Stimulated activated effector memory CD8-positive, alpha-beta T cell treated with anti-CD3 and anti-CD28 coated beads, Interleukin-12 subunit alpha, Interleukin-12 subunit beta, amount 100 ng/mL, for 72 hours (primary cell): ENCODE measurements at regions not wholly inside any gene's neighbourhood (a gene's known extent, or its start where the extent isn't known, plus 50 kb on each side); places are given as distances from the start of the nearest gene placed in this dataset.
"Not testable (repeated sequence)": the region's sequence is repeated elsewhere in the genome, so short reads cannot be mapped to it uniquely, and the experiment has no call there.

Source experiments
- ATAC-seq: fragments of 150-1000 bp; cut with Tn5 transposase; 2 replicates; pipeline ENCODE4 v1.10.0; 2021
- DNase-seq, 2 donors: peaks; one replicate each; pipeline ENCODE4 v3.0.0; 2021 to 2022; ENCODE audit warnings: low spot score in 2 of 2
- H3K27ac Mint-ChIP-seq: one replicate; pipeline ENCODE4 v1.8.0; 2022; ENCODE audit warnings: mild to moderate bottlenecking, mixed read lengths
- H3K36me3 Mint-ChIP-seq: one replicate; pipeline ENCODE4 v1.8.0; 2022; ENCODE audit warnings: mild to moderate bottlenecking, mixed read lengths
- H3K4me1 Mint-ChIP-seq: one replicate; pipeline ENCODE4 v1.8.0; 2022; ENCODE audit warnings: mixed read lengths
- H3K4me3 Mint-ChIP-seq: one replicate; pipeline ENCODE4 v1.8.0; 2022; ENCODE audit warnings: mild to moderate bottlenecking, mixed read lengths
- H3K9me3 Mint-ChIP-seq: one replicate; pipeline ENCODE4 v1.8.0; 2022; ENCODE audit warnings: mixed read lengths

- DNase-seq (no peak), ATAC-seq (peak; percentile 29)
- Mint-ChIP-seq H3K4me3 (no peak overlapping the region), H3K4me1 (no peaks in the 10 kb centered on the region), H3K36me3 (no peaks in the 10 kb centered on the region), H3K27ac (no peak overlapping the region), H3K9me3 (no peaks in the 10 kb centered on the region)
Measured at GRCh38 chr11:19420868-19421533, 180.3 kb upstream of the E2F8 start.

- no peaks in the 10 kb centered on the region for H3K9me3 Mint-ChIP-seq
- ATAC-seq = no peak
- H3K27ac Mint-ChIP-seq = no peak overlapping the region
- H3K36me3 Mint-ChIP-seq = no peaks in the 10 kb centered on the region
- no peak overlapping the region for H3K4me3 Mint-ChIP-seq
- no peak for DNase-seq
- no peaks in the 10 kb centered on the region for H3K4me1 Mint-ChIP-seq
Measured at GRCh38 chr11:19419808-19420207, 179.1 kb upstream of the E2F8 start.

GRCh38 chr11:19419021-19419750, 178.4 kb upstream of the E2F8 start:
- Mint-ChIP-seq H3K36me3 (no peaks in the 10 kb centered on the region), H3K27ac (no peak overlapping the region), H3K9me3 (no peaks in the 10 kb centered on the region), H3K4me1 (no peaks in the 10 kb centered on the region), H3K4me3 (no peak overlapping the region)
- DNase-seq (no peak), ATAC-seq (no peak)

- H3K4me1 Mint-ChIP-seq = no peaks in the 10 kb centered on the region
- DNase-seq (no peak), ATAC-seq (no peak)
- H3K36me3 Mint-ChIP-seq = no peaks in the 10 kb centered on the region
- no peaks in the 10 kb centered on the region for H3K9me3 Mint-ChIP-seq
- no peak overlapping the region for H3K27ac Mint-ChIP-seq
- H3K4me3 Mint-ChIP-seq = no peak overlapping the region
Measured at GRCh38 chr11:19418221-19418620, 177.5 kb upstream of the E2F8 start.

GRCh38 chr11:19412070-19412469, 171.3 kb upstream of the E2F8 start:
- H3K4me1 Mint-ChIP-seq, H3K27ac Mint-ChIP-seq, H3K36me3 Mint-ChIP-seq, H3K4me3 Mint-ChIP-seq, ATAC-seq, DNase-seq, H3K9me3 Mint-ChIP-seq: not testable (repeated sequence)

GRCh38 chr11:19410032-19410431, 169.3 kb upstream of the E2F8 start:
- DNase-seq (no peak), ATAC-seq (no peak)
- H3K4me3 Mint-ChIP-seq = no peak overlapping the region
- no peaks in the 10 kb centered on the region for H3K4me1 Mint-ChIP-seq
- no peaks in the 10 kb centered on the region for H3K36me3 Mint-ChIP-seq
- no peak overlapping the region for H3K27ac Mint-ChIP-seq
- H3K9me3 Mint-ChIP-seq = no peaks in the 10 kb centered on the region

GRCh38 chr11:19409307-19409706, 168.6 kb upstream of the E2F8 start:
- no peak overlapping the region for H3K4me3 Mint-ChIP-seq
- DNase-seq (no peak), ATAC-seq (no peak)
- H3K27ac Mint-ChIP-seq = no peak overlapping the region
- no peaks in the 10 kb centered on the region for H3K36me3 Mint-ChIP-seq
- H3K9me3 Mint-ChIP-seq = no peaks in the 10 kb centered on the region
- no peaks in the 10 kb centered on the region for H3K4me1 Mint-ChIP-seq

GRCh38 chr11:19407677-19408270, 167.0 kb upstream of the E2F8 start:
- no peak for DNase-seq
- Mint-ChIP-seq H3K4me3 (no peak overlapping the region), H3K4me1 (no peaks in the 10 kb centered on the region), H3K9me3 (no peaks in the 10 kb centered on the region), H3K27ac (no peak overlapping the region), H3K36me3 (no peaks in the 10 kb centered on the region)
- ATAC-seq = no peak

GRCh38 chr11:19405966-19406365, 165.2 kb upstream of the E2F8 start:
- Mint-ChIP-seq H3K27ac (no peak overlapping the region), H3K4me1 (no peaks in the 10 kb centered on the region), H3K9me3 (no peaks in the 10 kb centered on the region), H3K36me3 (no peaks in the 10 kb centered on the region), H3K4me3 (no peak overlapping the region)
- DNase-seq (no peak), ATAC-seq (no peak)

- Mint-ChIP-seq H3K27ac (no peak overlapping the region), H3K4me1 (no peaks in the 10 kb centered on the region), H3K36me3 (no peaks in the 10 kb centered on the region), H3K9me3 (no peaks in the 10 kb centered on the region), H3K4me3 (no peak overlapping the region)
- ATAC-seq (no peak), DNase-seq (no peak)
Measured at GRCh38 chr11:19404787-19405186, 164.0 kb upstream of the E2F8 start.

GRCh38 chr11:19403196-19403895, 162.6 kb upstream of the E2F8 start:
- ATAC-seq (no peak), DNase-seq (no peak)
- no peaks in the 10 kb centered on the region for H3K36me3 Mint-ChIP-seq
- H3K27ac Mint-ChIP-seq = no peak overlapping the region
- no peak overlapping the region for H3K4me3 Mint-ChIP-seq
- no peaks in the 10 kb centered on the region for H3K9me3 Mint-ChIP-seq
- H3K4me1 Mint-ChIP-seq = no peaks in the 10 kb centered on the region

- H3K9me3 Mint-ChIP-seq = no peaks in the 10 kb centered on the region
- no peaks in the 10 kb centered on the region for H3K4me1 Mint-ChIP-seq
- no peak overlapping the region for H3K27ac Mint-ChIP-seq
- DNase-seq (no peak), ATAC-seq (no peak)
- H3K36me3 Mint-ChIP-seq = no peaks in the 10 kb centered on the region
- H3K4me3 Mint-ChIP-seq = no peak overlapping the region
Measured at GRCh38 chr11:19400296-19400695, 159.6 kb upstream of the E2F8 start.

- ATAC-seq (no peak), DNase-seq (no peak)
- peaks cover 6% of the 10 kb centered on the region for H3K4me1 Mint-ChIP-seq
- no peaks in the 10 kb centered on the region for H3K9me3 Mint-ChIP-seq
- no peak overlapping the region for H3K4me3 Mint-ChIP-seq
- no peaks in the 10 kb centered on the region for H3K36me3 Mint-ChIP-seq
- no peak overlapping the region for H3K27ac Mint-ChIP-seq
Measured at GRCh38 chr11:19398772-19399527, 158.2 kb upstream of the E2F8 start.

GRCh38 chr11:19398273-19398672, 157.5 kb upstream of the E2F8 start:
- Mint-ChIP-seq H3K36me3 (no peaks in the 10 kb centered on the region), H3K9me3 (no peaks in the 10 kb centered on the region), H3K27ac (no peak overlapping the region), H3K4me1 (peaks cover 6% of the 10 kb centered on the region), H3K4me3 (no peak overlapping the region)
- no peak for ATAC-seq
- DNase-seq = no peak

GRCh38 chr11:19395050-19395449, 154.3 kb upstream of the E2F8 start:
- Mint-ChIP-seq H3K36me3 (no peaks in the 10 kb centered on the region), H3K27ac (no peak overlapping the region), H3K4me3 (no peak overlapping the region), H3K9me3 (no peaks in the 10 kb centered on the region), H3K4me1 (peaks cover 6% of the 10 kb centered on the region)
- ATAC-seq (peak; percentile 11), DNase-seq (no peak)
